HG03159 (cell line): ENCODE measurements at regions not wholly inside any gene's neighbourhood (a gene's known extent, or its start where the extent isn't known, plus 50 kb on each side); places are given as distances from the start of the nearest gene placed in this dataset.
A peak's percentile ranks its signal among the peaks of the same experiment; 100 is the strongest.

Source experiments
- ATAC-seq: cut with Tn5 transposase; IDR thresholded peaks from one replicate; pipeline ENCODE4 v1.9.1; 2021; ENCODE audit warnings: mild to moderate bottlenecking, moderate library complexity; ENCODE audit not compliant: unreplicated experiment

DNA sequence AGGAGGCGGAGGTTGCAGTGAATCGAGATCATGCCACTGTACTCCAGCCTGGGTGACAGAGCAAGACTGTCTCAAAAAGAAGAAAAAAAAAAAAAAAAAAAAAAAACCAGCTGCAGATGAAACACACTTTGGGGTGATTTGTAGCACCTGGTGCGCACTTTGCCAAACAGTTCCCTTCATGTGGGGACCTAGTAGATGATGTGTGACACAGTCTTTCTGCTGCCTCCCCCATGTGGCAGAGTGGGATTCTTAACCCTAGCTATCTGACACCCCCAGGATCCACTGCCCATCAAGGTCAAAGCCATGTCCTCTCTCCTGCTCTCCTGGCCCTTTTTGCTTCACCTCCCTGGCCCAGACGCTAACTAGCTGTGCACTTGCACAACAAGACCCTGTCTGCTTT lies 52.1 kb upstream of the PDZD8 start:
- ATAC-seq = no peak

DNA sequence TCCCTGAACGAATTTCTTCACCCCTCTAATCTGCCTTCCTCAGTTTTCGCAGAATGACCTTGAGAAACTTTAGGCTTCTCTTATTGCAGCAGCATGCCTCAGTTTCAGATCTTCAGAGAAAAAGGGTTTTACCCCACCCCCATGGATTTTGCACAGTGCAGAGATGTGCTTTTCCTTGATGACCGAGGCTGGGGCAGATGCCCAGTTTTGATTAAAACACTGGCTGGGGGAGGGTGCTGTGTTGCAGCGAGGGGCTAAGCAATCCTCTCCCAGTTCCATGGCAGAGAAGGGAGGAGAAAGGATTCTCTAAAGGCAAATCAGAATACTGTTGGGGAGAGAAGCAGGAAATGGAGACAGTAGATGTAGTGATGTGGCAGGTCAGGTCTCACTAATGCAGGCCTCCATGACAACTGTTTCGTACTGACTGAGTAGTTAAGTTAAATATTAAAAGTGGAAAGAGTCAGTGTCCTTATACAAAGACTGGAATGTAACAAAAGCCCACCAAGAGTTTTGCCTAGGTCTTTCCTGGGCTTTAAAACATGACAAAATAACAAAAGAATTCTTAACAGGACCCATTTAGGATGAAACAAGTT lies 50.8 kb upstream of the PDZD8 start:
- ATAC-seq = peak; percentile 83

DNA sequence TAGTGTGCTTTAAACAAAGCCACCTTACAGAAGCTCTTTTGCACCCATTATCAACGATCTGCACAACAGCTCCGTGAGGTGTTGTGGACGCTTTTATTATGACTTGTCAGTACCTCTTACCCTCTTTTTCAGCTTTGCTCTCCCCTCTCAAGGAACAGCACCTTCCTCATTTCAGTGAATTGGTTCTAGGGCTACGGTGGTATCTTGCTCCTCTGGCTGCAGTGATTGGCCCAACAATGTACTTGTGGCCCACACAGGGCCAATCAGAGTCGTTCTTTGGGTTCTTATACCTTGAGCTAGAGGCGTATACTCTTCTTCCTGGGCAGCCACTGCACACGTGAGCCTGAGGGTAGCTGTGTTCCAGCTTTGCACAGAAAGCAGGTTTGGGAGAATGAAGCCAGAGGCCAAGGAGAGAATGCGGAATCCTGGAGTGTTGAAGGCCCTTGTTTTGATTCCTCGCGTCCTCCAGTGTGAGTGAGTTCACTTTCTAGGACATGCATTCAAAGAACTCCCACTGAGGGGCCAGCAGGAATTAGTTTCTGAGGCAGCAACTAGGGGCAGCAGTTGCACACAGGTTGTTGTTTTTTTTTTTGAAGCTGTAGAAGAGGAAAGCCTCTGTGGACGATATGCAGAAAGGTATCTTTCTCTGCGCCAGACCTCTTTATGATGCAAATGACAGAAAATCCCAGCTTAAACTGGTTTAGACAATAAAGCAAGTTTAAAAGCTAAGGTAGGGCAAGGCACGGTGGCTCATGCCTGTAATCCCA lies 49.8 kb upstream of the PDZD8 start:
- no peak for ATAC-seq
